Mesendoderm (in vitro differentiated cells): ENCODE measurements at regions not wholly inside any gene's neighbourhood (a gene's known extent, or its start where the extent isn't known, plus 50 kb on each side); places are given as distances from the start of the nearest gene placed in this dataset.

Source experiments
- DNase-seq: peaks from one replicate; pipeline ENCODE4 v3.0.0; 2013
- H2AK5ac ChIP-seq: 2 replicates; pipeline ENCODE4 v1.6.1; 2013; ENCODE audit warnings: low read length, inconsistent platforms
- H2BK120ac ChIP-seq: 2 replicates; pipeline ENCODE4 v1.6.1; 2013; ENCODE audit warnings: low read depth, mild to moderate bottlenecking, low read length, moderate library complexity, mixed read lengths
- H2BK15ac ChIP-seq: replicated peaks from 2 replicates; pipeline ENCODE4 v1.6.1; 2013; ENCODE audit warnings: low read depth, mild to moderate bottlenecking, moderate library complexity
- H2BK5ac ChIP-seq: 2 replicates; pipeline ENCODE4 v1.6.1; 2013; ENCODE audit warnings: low read length, inconsistent platforms
- H3K18ac ChIP-seq: 2 replicates; pipeline ENCODE4 v1.6.1; 2013; ENCODE audit warnings: mild to moderate bottlenecking, low read length, mixed read lengths
- H3K23ac ChIP-seq: one replicate; pipeline ENCODE4 v1.6.1; 2013; ENCODE audit warnings: low read length
- H3K27ac ChIP-seq: 2 replicates; pipeline ENCODE4 v1.5.1; 2013; ENCODE audit warnings: low read depth, mild to moderate bottlenecking, inconsistent platforms, low read length, moderate library complexity
- H3K27me3 ChIP-seq: 2 replicates; pipeline ENCODE4 v1.6.1; 2013; ENCODE audit warnings: low read length, control low read depth, mild to moderate bottlenecking, inconsistent platforms; ENCODE audit not compliant: insufficient read depth, poor library complexity
- H3K36me3 ChIP-seq: 2 replicates; pipeline ENCODE4 v1.6.1; 2013; ENCODE audit warnings: low read length, inconsistent platforms; ENCODE audit not compliant: control insufficient read depth, insufficient read depth
- H3K4ac ChIP-seq: one replicate; pipeline ENCODE4 v1.6.1; 2013; ENCODE audit warnings: low read depth, mild to moderate bottlenecking, low read length, moderate library complexity
- H3K4me1 ChIP-seq: 2 replicates; pipeline ENCODE4 v1.6.1; 2013; ENCODE audit warnings: low read depth, low read length, inconsistent platforms; ENCODE audit not compliant: control insufficient read depth
- H3K4me2 ChIP-seq: 2 replicates; pipeline ENCODE4 v1.6.1; 2013; ENCODE audit warnings: low read length
- H3K4me3 ChIP-seq: 2 replicates; pipeline ENCODE4 v1.5.1; 2013; ENCODE audit warnings: mild to moderate bottlenecking, low read length
- H3K56ac ChIP-seq: one replicate; pipeline ENCODE4 v1.6.1; 2013; ENCODE audit warnings: low read length
- H3K79me1 ChIP-seq: 2 replicates; pipeline ENCODE4 v1.6.1; 2013; ENCODE audit warnings: low read length, inconsistent platforms
- H3K79me2 ChIP-seq: 2 replicates; pipeline ENCODE4 v1.6.1; 2013; ENCODE audit warnings: mild to moderate bottlenecking, low read length; ENCODE audit not compliant: control insufficient read depth, insufficient read depth
- H3K9ac ChIP-seq: 2 replicates; pipeline ENCODE4 v1.6.1; 2013; ENCODE audit warnings: low read length, inconsistent platforms
- H4K5ac ChIP-seq: one replicate; pipeline ENCODE4 v1.6.1; 2013; ENCODE audit warnings: low read length
- H4K8ac ChIP-seq: one replicate; pipeline ENCODE4 v1.6.1; 2013; ENCODE audit warnings: low read depth, mild to moderate bottlenecking, control low read depth, low read length, moderate library complexity
- WGBS: extraction: QIAGEN DNeasy Blood & Tissue Kit; methylation state at CpG from one replicate; pipeline ENCODE4 v1.1.7; 2013; ENCODE audit warnings: low lambda C conversion rate, missing lambda C conversion rate; ENCODE audit not compliant: insufficient coverage; ENCODE audit errors: extremely low coverage; 5-methylcytosine and 5-hydroxymethylcytosine counted together

- H3K27ac ChIP-seq, result no peak overlapping the region
- H2BK120ac ChIP-seq, result no peak overlapping the region
- no peak overlapping the region for H3K4me2 ChIP-seq
- no peaks in the 10 kb centered on the region for H3K79me1 ChIP-seq
- no peak overlapping the region for H3K4ac ChIP-seq
- no peak overlapping the region for H3K23ac ChIP-seq
- H2BK15ac ChIP-seq, result no peak overlapping the region
- WGBS, result no CpG with 5 or more reads among the region's 6 CpGs
- no peak overlapping the region for H3K56ac ChIP-seq
- H4K5ac ChIP-seq, result no peak overlapping the region
- DNase-seq, result no peak
- no peaks in the 10 kb centered on the region for H3K79me2 ChIP-seq
- H3K36me3 ChIP-seq, result no peaks in the 10 kb centered on the region
- no peak overlapping the region for H3K4me3 ChIP-seq
- no peak overlapping the region for H3K18ac ChIP-seq
- no peak overlapping the region for H3K9ac ChIP-seq
- no peaks in the 10 kb centered on the region for H3K27me3 ChIP-seq
- H3K4me1 ChIP-seq, result no peaks in the 10 kb centered on the region
- H2BK5ac ChIP-seq, result no peak overlapping the region
- H4K8ac ChIP-seq, result no peak overlapping the region
- H2AK5ac ChIP-seq, result no peak overlapping the region
Observed at GRCh38 chr5:38745836-38746732, 99.7 kb upstream of the OSMR start.

- H3K79me2 ChIP-seq, result no peaks in the 10 kb centered on the region
- H3K4me1 ChIP-seq, result no peaks in the 10 kb centered on the region
- no peak overlapping the region for H2AK5ac ChIP-seq
- H3K79me1 ChIP-seq, result no peaks in the 10 kb centered on the region
- no peak overlapping the region for H3K23ac ChIP-seq
- H3K4me3 ChIP-seq, result no peak overlapping the region
- no peak for DNase-seq
- no peak overlapping the region for H3K27ac ChIP-seq
- no peak overlapping the region for H2BK120ac ChIP-seq
- no peak overlapping the region for H3K56ac ChIP-seq
- WGBS, result no CpG with 5 or more reads among the region's 3 CpGs
- no peak overlapping the region for H4K5ac ChIP-seq
- H3K27me3 ChIP-seq, result no peaks in the 10 kb centered on the region
- no peak overlapping the region for H3K18ac ChIP-seq
- H3K4ac ChIP-seq, result no peak overlapping the region
- H2BK5ac ChIP-seq, result no peak overlapping the region
- H4K8ac ChIP-seq, result no peak overlapping the region
- H2BK15ac ChIP-seq, result no peak overlapping the region
- no peak overlapping the region for H3K4me2 ChIP-seq
- no peak overlapping the region for H3K9ac ChIP-seq
- no peaks in the 10 kb centered on the region for H3K36me3 ChIP-seq
Observed at GRCh38 chr5:38749861-38750260, 96.0 kb upstream of the OSMR start.

GRCh38 chr5:38751103-38751502 is 94.7 kb upstream of the OSMR start:
- Histone ChIP-seq H3K18ac (no peak overlapping the region), H4K8ac (no peak overlapping the region), H3K56ac (no peak overlapping the region), H3K79me1 (no peaks in the 10 kb centered on the region), H3K4me1 (no peaks in the 10 kb centered on the region), H3K4ac (no peak overlapping the region), H3K27ac (no peak overlapping the region), H3K4me2 (no peak overlapping the region), H3K4me3 (no peak overlapping the region), H3K9ac (no peak overlapping the region), H3K27me3 (no peaks in the 10 kb centered on the region), H3K23ac (no peak overlapping the region), H3K79me2 (no peaks in the 10 kb centered on the region), H2BK120ac (no peak overlapping the region), H4K5ac (no peak overlapping the region), H3K36me3 (no peaks in the 10 kb centered on the region), H2BK15ac (no peak overlapping the region), H2BK5ac (no peak overlapping the region), H2AK5ac (no peak overlapping the region)
- DNase-seq, result peak; percentile 53
- WGBS, result no CpG with 5 or more reads among the region's 4 CpGs

- DNase-seq, result no peak
- no peak overlapping the region for H2BK120ac ChIP-seq
- no peak overlapping the region for H3K56ac ChIP-seq
- no peak overlapping the region for H4K8ac ChIP-seq
- no peak overlapping the region for H3K23ac ChIP-seq
- H2BK15ac ChIP-seq, result no peak overlapping the region
- no peak overlapping the region for H2BK5ac ChIP-seq
- H3K79me2 ChIP-seq, result no peaks in the 10 kb centered on the region
- H4K5ac ChIP-seq, result no peak overlapping the region
- H3K36me3 ChIP-seq, result no peaks in the 10 kb centered on the region
- H3K4me3 ChIP-seq, result no peak overlapping the region
- H3K9ac ChIP-seq, result no peak overlapping the region
- no peak overlapping the region for H3K4me2 ChIP-seq
- H3K79me1 ChIP-seq, result no peaks in the 10 kb centered on the region
- no peaks in the 10 kb centered on the region for H3K4me1 ChIP-seq
- no peaks in the 10 kb centered on the region for H3K27me3 ChIP-seq
- H3K18ac ChIP-seq, result no peak overlapping the region
- H3K4ac ChIP-seq, result no peak overlapping the region
- no peak overlapping the region for H3K27ac ChIP-seq
- H2AK5ac ChIP-seq, result no peak overlapping the region
- no CpG with 5 or more reads among the region's 6 CpGs for WGBS
Observed at GRCh38 chr5:38752012-38752536, 93.7 kb upstream of the OSMR start.

- no peaks in the 10 kb centered on the region for H3K79me2 ChIP-seq
- H3K27ac ChIP-seq, result no peak overlapping the region
- H3K56ac ChIP-seq, result no peak overlapping the region
- no peak for DNase-seq
- H3K4ac ChIP-seq, result no peak overlapping the region
- H3K79me1 ChIP-seq, result no peaks in the 10 kb centered on the region
- no peaks in the 10 kb centered on the region for H3K4me1 ChIP-seq
- no peak overlapping the region for H2BK15ac ChIP-seq
- no peak overlapping the region for H3K4me3 ChIP-seq
- H3K23ac ChIP-seq, result no peak overlapping the region
- no peak overlapping the region for H4K5ac ChIP-seq
- H3K4me2 ChIP-seq, result no peak overlapping the region
- H3K18ac ChIP-seq, result no peak overlapping the region
- H2BK120ac ChIP-seq, result no peak overlapping the region
- H2BK5ac ChIP-seq, result no peak overlapping the region
- no CpG with 5 or more reads among the region's 4 CpGs for WGBS
- H3K9ac ChIP-seq, result no peak overlapping the region
- H3K36me3 ChIP-seq, result no peaks in the 10 kb centered on the region
- H4K8ac ChIP-seq, result no peak overlapping the region
- H3K27me3 ChIP-seq, result no peaks in the 10 kb centered on the region
- no peak overlapping the region for H2AK5ac ChIP-seq
Observed at GRCh38 chr5:38752622-38753021, 93.2 kb upstream of the OSMR start.
